HCT116 (cell line): ENCODE measurements at regions not wholly inside any gene's neighbourhood (a gene's known extent, or its start where the extent isn't known, plus 50 kb on each side); places are given as distances from the start of the nearest gene placed in this dataset.

Experiments
- ATAC-seq: fragments of 200-7000 bp; cut with Tn5 transposase; 2 replicates; pipeline ENCODE4 v1.9.1; 2020; ENCODE audit warnings: mild to moderate bottlenecking, moderate library complexity
- BruUV-seq: library from RNA; stranded (reverse); fragments of 400-500 nt; replicated peaks from 2 replicates; lab custom pipeline; 2021; lab: Mats Ljungman, UMichigan
- CTCF ChIA-PET: fragments of 300-600 bp; sonication (Branson Sonifier 250); formaldehyde crosslinking; loops from one replicate; lab custom pipeline; 2021; ENCODE audit warnings: antibody characterized with exemption; lab: Charles Lee
- POLR2A ChIA-PET: fragments of 300-600, 350-600 bp; sonication (Branson Sonifier 250); formaldehyde crosslinking; loops from one replicate; lab custom pipeline; 2021; ENCODE audit warnings: antibody characterized with exemption; lab: Charles Lee
- RAD21 ChIA-PET, 2 experiments: fragments of 300-600 bp; sonication (Branson Sonifier 250); formaldehyde crosslinking; loops; one replicate each; lab custom pipeline; 2023; ENCODE audit warnings: low total read pairs in 2 of 2; ENCODE audit not compliant: uncharacterized antibody in 2 of 2, unreplicated experiment in 2 of 2, low non-redundant PET in 1 of 2; lab: Charles Lee
- DNase-seq: peaks from one replicate; pipeline ENCODE4 v3.0.0-alpha.2; 2010; ENCODE audit warnings: low read depth, low spot score
- H2AFZ ChIP-seq: fragments of 200-600 bp; shearing (Covaris generic), sonication (generic); 2 replicates; pipeline ENCODE4 v1.6.1; 2017; ENCODE audit warnings: low read depth, mixed run types, mixed read lengths, antibody characterized with exemption, low read length; ENCODE audit not compliant: poor library complexity, severe bottlenecking
- H3K27ac ChIP-seq: 2 replicates; pipeline ENCODE4 v1.5.1; 2012; ENCODE audit warnings: low read depth, low read length
- H3K27me3 ChIP-seq: fragments of 200-600 bp; sonication (generic); 2 replicates; pipeline ENCODE4 v1.6.1; 2016; ENCODE audit warnings: mixed run types, low read length, mixed read lengths; ENCODE audit not compliant: insufficient read depth
- H3K36me3 ChIP-seq, 2 experiments: fragments of 200-500 bp in 1 of 2; fragments of 200-600 bp in 1 of 2; sonication (Bioruptor generic) in 1 of 2; sonication (generic) in 1 of 2; 2 replicates each; pipeline versions ENCODE4 v1.5.1 to v1.6.1; 2014 to 2016; ENCODE audit warnings: low read length in 2 of 2, inconsistent platforms in 1 of 2, mixed read lengths in 1 of 2, mixed run types in 1 of 2; ENCODE audit not compliant: insufficient read depth in 2 of 2, control insufficient read depth in 1 of 2
- H3K4me1 ChIP-seq, 2 experiments: fragments of 200-600 bp in 1 of 2; sonication (generic) in 1 of 2; 2 replicates each; pipeline versions ENCODE4 v1.5.1 to v1.6.1; 2012 to 2017; ENCODE audit warnings: low read length in 2 of 2, inconsistent platforms in 1 of 2, mild to moderate bottlenecking in 1 of 2, mixed read lengths in 1 of 2, mixed run types in 1 of 2, moderate library complexity in 1 of 2; ENCODE audit not compliant: insufficient read depth in 2 of 2, control insufficient read depth in 1 of 2
- H3K4me2 ChIP-seq: fragments of 200-600 bp; sonication (generic); 2 replicates; pipeline ENCODE4 v1.6.1; 2017; ENCODE audit warnings: mixed run types, low read length, mixed read lengths
- H3K4me3 ChIP-seq, 2 experiments: fragments of 200-600 bp in 1 of 2; sonication (generic) in 1 of 2; replicated peaks in 1 of 2; 2 replicates each; pipeline ENCODE4 v1.5.1; 2011 to 2016; ENCODE audit warnings: low read length in 2 of 2, control low read depth in 1 of 2, low read depth in 1 of 2, mild to moderate bottlenecking in 1 of 2, mixed read lengths in 1 of 2, mixed run types in 1 of 2
- H3K79me2 ChIP-seq: fragments of 200-600 bp; sonication (generic); 2 replicates; pipeline ENCODE4 v1.6.1; 2017; ENCODE audit warnings: mild to moderate bottlenecking, mixed run types, low read length, moderate library complexity, mixed read lengths; ENCODE audit not compliant: insufficient read depth
- H3K9ac ChIP-seq: fragments of 200-600 bp; sonication (generic); 2 replicates; pipeline ENCODE4 v1.6.1; 2016; ENCODE audit warnings: low read length, mixed read lengths
- H3K9me2 ChIP-seq: fragments of 200-600 bp; sonication (generic), shearing (Covaris generic); 2 replicates; pipeline ENCODE4 v1.6.1; 2017; ENCODE audit warnings: mixed run types, mild to moderate bottlenecking, moderate library complexity; ENCODE audit not compliant: insufficient read depth
- H3K9me3 ChIP-seq, 2 experiments: fragments of 200-500 bp in 1 of 2; fragments of 200-600 bp in 1 of 2; sonication (Bioruptor generic) in 1 of 2; sonication (generic) in 1 of 2; 2 replicates each; pipeline ENCODE4 v1.6.1; 2014 to 2017; ENCODE audit warnings: low read length in 2 of 2, mixed read lengths in 2 of 2, inconsistent platforms in 1 of 2, low read depth in 1 of 2, mild to moderate bottlenecking in 1 of 2, mixed run types in 1 of 2, moderate library complexity in 1 of 2; ENCODE audit not compliant: control insufficient read depth in 1 of 2, insufficient read depth in 1 of 2
- H4K20me1 ChIP-seq: fragments of 200-600 bp; sonication (generic), shearing (Covaris generic); 2 replicates; pipeline ENCODE4 v1.6.1; 2017; ENCODE audit warnings: mixed run types, mild to moderate bottlenecking, moderate library complexity; ENCODE audit not compliant: insufficient read depth
- CEBPB ChIP-seq: IDR thresholded peaks from 2 replicates; pipeline ENCODE4 v1.6.1; 2012; ENCODE audit warnings: low read depth
- EGR1 ChIP-seq: IDR thresholded peaks from 2 replicates; pipeline ENCODE4 v1.6.1; 2012; ENCODE audit warnings: low read depth
- FOSL1 ChIP-seq: IDR thresholded peaks from 2 replicates; pipeline ENCODE4 v1.6.1; 2012; ENCODE audit warnings: low read depth
- MAX ChIP-seq: IDR thresholded peaks from 2 replicates; pipeline ENCODE4 v1.6.1; 2012
- POLR2AphosphoS5 ChIP-seq: IDR thresholded peaks from 2 replicates; pipeline ENCODE4 v1.6.1; 2011; ENCODE audit warnings: mild to moderate bottlenecking, low read depth, low read length, moderate library complexity
- SIN3A ChIP-seq: IDR thresholded peaks from 2 replicates; pipeline ENCODE4 v1.6.1; 2012; ENCODE audit warnings: low read depth
- TCF7L2 ChIP-seq: IDR thresholded peaks from 2 replicates; pipeline ENCODE4 v1.7.0; 2011; ENCODE audit warnings: borderline replicate concordance, inconsistent platforms; ENCODE audit not compliant: insufficient read depth, insufficient read length; ENCODE audit errors: extremely low read depth
- YY1 ChIP-seq: IDR thresholded peaks from 2 replicates; pipeline ENCODE4 v1.6.1; 2011; ENCODE audit warnings: low read length, low read depth, moderate library complexity, mild to moderate bottlenecking; ENCODE audit not compliant: insufficient replicate concordance; ENCODE audit errors: extremely low read depth
- ZBTB33 ChIP-seq: IDR thresholded peaks from 2 replicates; pipeline ENCODE4 v1.6.1; 2011; ENCODE audit warnings: mild to moderate bottlenecking, low read length, moderate library complexity; ENCODE audit not compliant: insufficient replicate concordance; ENCODE audit errors: extremely low read depth
- ZNF274 ChIP-seq: fragments of 200-500 bp; sonication (Bioruptor generic); IDR thresholded peaks from 2 replicates; pipeline ENCODE4 v1.6.1; 2014; ENCODE audit warnings: mild to moderate bottlenecking, low read depth, low read length, inconsistent platforms
- intact Hi-C: fragments of 100-400 bp; cut with micrococcal nuclease; formaldehyde crosslinking; loops from 2 replicates; pipeline ENCODE4 v1.10.0; 2022
- TF ChIP-seq, protein P1 (sequence below): IDR thresholded peaks from 2 replicates; pipeline ENCODE4 v1.6.1; 2012; ENCODE audit warnings: low read depth

DNA sequence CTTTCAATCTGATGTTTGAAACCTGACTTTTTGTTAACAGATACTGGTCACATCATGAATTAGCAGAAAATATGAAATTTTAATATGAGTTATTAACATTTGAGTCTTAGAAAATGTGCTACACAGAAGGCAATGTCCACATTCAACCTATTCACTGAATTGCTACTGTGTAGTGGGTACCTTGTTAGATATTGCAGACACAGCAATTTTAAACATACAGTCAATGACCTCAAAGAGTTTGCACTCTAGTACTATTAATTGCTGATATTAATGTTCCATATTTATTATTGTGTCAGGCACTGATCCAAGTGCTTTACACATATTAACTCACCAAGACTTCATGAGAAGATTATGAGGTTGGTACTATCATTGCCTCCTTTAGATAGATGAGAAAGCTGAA lies 385.4 kb upstream of the PKDCC start:
- Histone ChIP-seq H3K36me3 (no peaks in the 10 kb centered on the region), H3K9me3 (no peaks in the 10 kb centered on the region), H3K4me2 (no peak overlapping the region), H3K9ac (no peak overlapping the region), H3K4me1 (no peaks in the 10 kb centered on the region), H2AFZ (no peak overlapping the region), H4K20me1 (no peaks in the 10 kb centered on the region), H3K79me2 (no peaks in the 10 kb centered on the region), H3K4me3 (no peak overlapping the region), H3K27ac (no peak overlapping the region), H3K27me3 (peaks cover 4% of the 10 kb centered on the region; the same call in 1 of the 2 replicates), H3K9me2 (no peaks in the 10 kb centered on the region)
- CTCF ChIA-PET = no interaction called here
- TF ChIP-seq MAX (no peak), YY1 (no peak), FOSL1 (no peak), TCF7L2 (no peak), EGR1 (no peak), CEBPB (no peak)
- POLR2A ChIA-PET = no interaction called here
- RAD21 ChIA-PET = no interaction called here
- BruUV-seq = no TSS peak
- ATAC-seq (no peak), DNase-seq (no peak)
- intact Hi-C loops = no loop called here

DNA sequence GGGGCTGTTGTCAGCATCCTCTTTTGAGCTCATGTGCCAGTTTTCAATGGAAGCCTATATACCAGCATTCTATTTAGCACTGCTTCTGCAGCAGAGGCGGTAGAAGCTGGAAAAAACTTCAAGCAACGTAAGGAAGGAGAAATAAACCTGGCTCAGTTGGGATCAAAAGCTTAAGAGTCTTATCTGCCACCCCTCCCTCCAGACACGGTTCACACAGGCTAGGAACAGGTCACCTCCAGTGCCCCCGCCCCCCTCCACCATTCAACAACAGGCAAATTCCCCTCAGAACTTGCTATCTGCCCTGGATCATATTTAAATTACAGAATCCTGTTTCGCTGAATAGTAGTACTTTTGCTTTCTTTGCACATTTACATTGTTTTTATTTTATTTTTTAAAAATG lies 384.8 kb upstream of the PKDCC start:
- no peaks in the 10 kb centered on the region for H3K79me2 ChIP-seq
- DNase-seq (no peak), ATAC-seq (no peak)
- CTCF ChIA-PET = no interaction called here
- H3K4me2 ChIP-seq = no peak overlapping the region
- POLR2A ChIA-PET = no interaction called here
- no TSS peak for BruUV-seq
- peaks cover 4% of the 10 kb centered on the region; the same call in 1 of the 2 replicates for H3K27me3 ChIP-seq
- H3K9me3 ChIP-seq = no peaks in the 10 kb centered on the region
- no peak overlapping the region for H3K9ac ChIP-seq
- no peak overlapping the region for H3K4me3 ChIP-seq
- no peaks in the 10 kb centered on the region for H4K20me1 ChIP-seq
- intact Hi-C loops = no loop called here
- H3K4me1 ChIP-seq = no peaks in the 10 kb centered on the region
- RAD21 ChIA-PET = no interaction called here
- no peak overlapping the region for H3K27ac ChIP-seq
- no peak overlapping the region for H2AFZ ChIP-seq
- H3K36me3 ChIP-seq = no peaks in the 10 kb centered on the region
- H3K9me2 ChIP-seq = no peaks in the 10 kb centered on the region
- TF ChIP-seq TCF7L2 (no peak), ZBTB33 (no peak), POLR2AphosphoS5 (no peak), SIN3A (no peak), FOSL1 (no peak), ZNF274 (no peak), CEBPB (no peak), YY1 (no peak)
- TF ChIP-seq, protein P1, sequence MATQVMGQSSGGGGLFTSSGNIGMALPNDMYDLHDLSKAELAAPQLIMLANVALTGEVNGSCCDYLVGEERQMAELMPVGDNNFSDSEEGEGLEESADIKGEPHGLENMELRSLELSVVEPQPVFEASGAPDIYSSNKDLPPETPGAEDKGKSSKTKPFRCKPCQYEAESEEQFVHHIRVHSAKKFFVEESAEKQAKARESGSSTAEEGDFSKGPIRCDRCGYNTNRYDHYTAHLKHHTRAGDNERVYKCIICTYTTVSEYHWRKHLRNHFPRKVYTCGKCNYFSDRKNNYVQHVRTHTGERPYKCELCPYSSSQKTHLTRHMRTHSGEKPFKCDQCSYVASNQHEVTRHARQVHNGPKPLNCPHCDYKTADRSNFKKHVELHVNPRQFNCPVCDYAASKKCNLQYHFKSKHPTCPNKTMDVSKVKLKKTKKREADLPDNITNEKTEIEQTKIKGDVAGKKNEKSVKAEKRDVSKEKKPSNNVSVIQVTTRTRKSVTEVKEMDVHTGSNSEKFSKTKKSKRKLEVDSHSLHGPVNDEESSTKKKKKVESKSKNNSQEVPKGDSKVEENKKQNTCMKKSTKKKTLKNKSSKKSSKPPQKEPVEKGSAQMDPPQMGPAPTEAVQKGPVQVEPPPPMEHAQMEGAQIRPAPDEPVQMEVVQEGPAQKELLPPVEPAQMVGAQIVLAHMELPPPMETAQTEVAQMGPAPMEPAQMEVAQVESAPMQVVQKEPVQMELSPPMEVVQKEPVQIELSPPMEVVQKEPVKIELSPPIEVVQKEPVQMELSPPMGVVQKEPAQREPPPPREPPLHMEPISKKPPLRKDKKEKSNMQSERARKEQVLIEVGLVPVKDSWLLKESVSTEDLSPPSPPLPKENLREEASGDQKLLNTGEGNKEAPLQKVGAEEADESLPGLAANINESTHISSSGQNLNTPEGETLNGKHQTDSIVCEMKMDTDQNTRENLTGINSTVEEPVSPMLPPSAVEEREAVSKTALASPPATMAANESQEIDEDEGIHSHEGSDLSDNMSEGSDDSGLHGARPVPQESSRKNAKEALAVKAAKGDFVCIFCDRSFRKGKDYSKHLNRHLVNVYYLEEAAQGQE = no peak
